Right ventricle myocardium superior (tissue), 1 donor: ENCODE measurements at regions not wholly inside any gene's neighbourhood (a gene's known extent, or its start where the extent isn't known, plus 50 kb on each side); places are given as distances from the start of the nearest gene placed in this dataset.

Experiments
- ATAC-seq: fragments of 200-7000 bp; cut with Tn5 transposase; one replicate; pipeline ENCODE4 v1.9.1; 2020; ENCODE audit warnings: mild to moderate bottlenecking; ENCODE audit not compliant: poor library complexity
- DNase-seq: peaks from one replicate; pipeline ENCODE4 v3.0.0-alpha.2; 2020
- intact Hi-C: fragments of 100-400 bp; cut with DNase I; formaldehyde crosslinking; loops from one replicate; pipeline ENCODE4 v1.11.2; 2022
- donor health status: DM: no; HTN: yes; CAD: no; lungs with severe emphysema.

DNA sequence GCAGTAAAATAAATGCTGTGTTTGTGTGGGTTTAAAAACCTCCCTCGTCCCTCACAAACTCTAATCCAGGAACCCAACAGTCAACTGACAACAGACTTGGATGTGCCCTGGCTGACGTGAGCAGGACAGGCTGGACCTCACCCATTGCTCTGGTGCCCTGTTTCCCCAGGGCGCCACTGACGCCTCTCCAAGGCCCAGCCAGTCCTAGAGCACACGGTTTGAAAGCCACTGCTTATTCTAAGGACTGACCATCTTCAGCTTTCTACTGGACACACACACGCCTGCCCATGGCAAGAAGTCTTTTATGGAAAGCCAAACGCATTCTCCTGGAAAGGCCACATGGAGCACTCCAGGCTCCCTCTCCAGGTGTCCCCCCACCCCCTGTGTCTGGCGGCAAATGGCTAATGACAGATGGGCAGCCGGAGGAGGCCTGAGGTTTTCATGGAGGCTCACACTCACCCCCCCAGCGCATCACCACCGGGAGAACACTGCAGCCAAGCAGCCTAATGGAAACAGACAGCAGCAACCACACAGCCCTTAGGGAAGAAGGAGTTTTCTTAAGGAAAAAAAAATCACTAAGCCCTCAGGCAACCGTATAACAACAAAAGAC, 319.2 kb downstream of the SOX9 start:
- intact Hi-C loops: no loop called here
- no peak for ATAC-seq
- no peak for DNase-seq

DNA sequence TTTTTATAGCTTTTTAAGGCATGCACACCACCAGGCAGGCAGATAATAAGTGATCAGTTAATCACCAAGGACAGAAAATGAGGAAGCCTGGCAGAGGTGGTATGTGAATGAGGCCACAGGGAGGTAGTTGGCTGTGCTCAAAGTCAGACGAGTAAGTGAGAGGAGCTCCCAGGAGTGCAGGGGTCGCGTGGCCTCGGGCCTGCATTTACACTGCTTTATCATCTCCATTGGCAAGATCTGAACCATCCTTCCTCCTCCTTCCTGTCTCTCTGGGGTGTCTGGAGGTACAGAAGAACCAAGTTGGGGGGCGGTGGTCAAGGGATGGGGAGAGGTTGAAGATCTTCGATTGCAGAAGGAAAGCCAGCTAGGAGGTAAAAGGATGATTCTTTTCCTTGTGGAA, 320.1 kb downstream of the SOX9 start:
- intact Hi-C loops: no loop called here
- ATAC-seq: no peak
- no peak for DNase-seq

DNA sequence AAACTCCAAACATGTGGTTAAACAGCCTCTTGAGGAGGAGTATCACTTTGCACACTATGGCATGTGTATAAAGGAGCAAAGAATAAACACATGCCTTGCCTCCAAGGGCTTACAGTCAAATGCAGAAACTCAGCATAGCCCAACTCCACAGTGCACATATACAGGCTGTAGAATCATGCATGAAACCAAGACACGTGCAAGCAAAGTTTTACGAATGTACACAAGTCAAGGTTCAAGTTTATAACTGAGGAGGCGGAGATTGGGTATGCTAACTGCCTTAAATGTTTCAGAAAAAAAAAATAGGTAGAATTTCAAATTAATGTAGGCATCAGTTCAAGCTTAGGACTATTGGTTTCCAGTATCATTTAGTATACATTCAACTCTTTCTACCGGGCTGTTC, 321.1 kb downstream of the SOX9 start:
- no peak for DNase-seq
- intact Hi-C loops: no loop called here
- no peak for ATAC-seq

DNA sequence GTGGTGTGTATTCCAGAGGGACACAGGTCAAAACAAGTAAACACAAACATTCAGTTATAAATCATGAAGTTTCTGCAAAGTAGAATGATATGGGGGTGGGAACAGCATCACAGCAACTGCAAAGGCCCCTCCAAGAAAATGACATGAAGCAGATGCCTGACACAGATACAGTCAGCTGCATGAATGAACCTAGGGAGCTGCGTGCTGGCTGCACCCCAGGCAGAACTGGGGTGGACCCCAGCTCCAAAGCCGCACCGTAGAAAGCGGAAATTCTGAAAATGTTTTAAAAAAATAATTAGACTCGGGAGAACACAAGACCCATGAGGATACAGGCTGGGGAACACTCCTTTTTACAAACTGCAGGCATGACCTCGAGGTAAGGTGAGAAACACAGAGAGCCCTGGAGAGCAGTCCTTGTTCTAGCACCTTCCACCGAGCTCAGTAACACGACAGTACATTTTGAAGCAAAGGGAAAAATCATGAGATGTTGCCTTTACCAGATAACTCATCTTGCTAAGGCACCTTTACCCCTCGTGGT, 323.8 kb downstream of the SOX9 start:
- intact Hi-C loops: no loop called here
- ATAC-seq (no peak), DNase-seq (no peak)

DNA sequence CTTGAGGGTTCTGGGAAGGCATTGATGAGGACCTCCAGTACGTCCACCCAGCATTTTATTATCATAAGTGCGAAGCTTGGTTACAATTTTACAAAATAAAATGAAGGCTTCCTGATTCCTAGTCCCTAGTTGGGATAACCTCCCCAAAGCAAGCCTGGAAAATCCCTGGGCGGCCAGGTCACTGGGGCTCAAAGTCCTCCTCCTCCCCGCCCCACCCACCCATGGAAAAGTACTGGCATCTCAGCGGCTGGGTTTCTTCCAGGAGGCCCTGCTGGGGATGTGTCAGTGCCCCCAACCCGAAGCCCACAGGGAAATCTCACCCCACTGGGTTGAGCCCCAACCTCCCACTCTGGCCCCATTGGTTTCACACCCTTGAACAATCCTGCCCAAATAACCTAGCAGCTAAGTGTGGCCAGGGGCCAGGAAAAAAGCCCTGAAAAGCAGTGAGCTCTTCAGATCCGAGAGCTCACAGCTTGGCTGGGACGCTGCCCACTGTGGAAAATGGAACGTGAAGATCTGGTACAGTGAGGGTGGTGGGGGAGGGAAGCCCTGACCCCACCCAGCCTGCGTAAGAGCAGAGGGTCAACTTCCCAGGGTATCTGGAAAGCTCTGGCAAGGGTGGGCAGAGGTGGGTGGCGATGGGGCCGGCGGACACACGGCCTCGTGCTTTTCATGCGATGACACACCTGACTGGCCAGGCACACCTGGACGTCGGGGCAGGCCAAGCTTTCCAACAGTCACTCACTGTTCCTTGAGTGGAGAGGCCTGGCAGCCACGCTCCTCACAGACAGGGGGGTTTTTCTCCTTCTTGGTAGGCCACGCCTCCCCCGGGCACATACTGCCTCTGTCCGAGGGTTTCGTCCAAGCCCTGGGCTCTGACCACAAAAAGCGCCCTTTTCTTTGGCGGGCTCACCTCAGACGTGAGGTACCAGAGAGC, 324.5 kb downstream of the SOX9 start:
- no peak for ATAC-seq
- no peak for DNase-seq
- intact Hi-C loops: no loop called here

DNA sequence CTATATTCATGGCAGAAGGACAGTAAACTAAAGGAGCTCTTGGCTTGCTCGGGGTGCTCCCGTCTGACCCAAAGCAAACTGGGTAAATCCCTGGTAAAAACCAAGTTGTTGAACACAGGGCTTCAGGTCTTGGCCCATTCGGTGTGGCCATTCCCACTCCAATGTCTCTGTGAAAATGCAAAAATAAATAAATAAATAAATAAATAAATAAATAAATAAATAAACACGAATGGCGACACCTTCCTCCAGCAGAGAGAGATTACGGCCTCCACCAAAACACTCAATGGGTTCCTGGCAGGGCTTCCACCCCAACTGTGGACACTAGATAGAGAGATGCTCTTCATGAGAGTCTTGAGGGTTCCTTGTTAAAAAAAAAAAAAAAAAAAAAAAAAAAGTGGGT, 325.3 kb downstream of the SOX9 start:
- ATAC-seq (no peak), DNase-seq (no peak)
- intact Hi-C loops: no loop called here

DNA sequence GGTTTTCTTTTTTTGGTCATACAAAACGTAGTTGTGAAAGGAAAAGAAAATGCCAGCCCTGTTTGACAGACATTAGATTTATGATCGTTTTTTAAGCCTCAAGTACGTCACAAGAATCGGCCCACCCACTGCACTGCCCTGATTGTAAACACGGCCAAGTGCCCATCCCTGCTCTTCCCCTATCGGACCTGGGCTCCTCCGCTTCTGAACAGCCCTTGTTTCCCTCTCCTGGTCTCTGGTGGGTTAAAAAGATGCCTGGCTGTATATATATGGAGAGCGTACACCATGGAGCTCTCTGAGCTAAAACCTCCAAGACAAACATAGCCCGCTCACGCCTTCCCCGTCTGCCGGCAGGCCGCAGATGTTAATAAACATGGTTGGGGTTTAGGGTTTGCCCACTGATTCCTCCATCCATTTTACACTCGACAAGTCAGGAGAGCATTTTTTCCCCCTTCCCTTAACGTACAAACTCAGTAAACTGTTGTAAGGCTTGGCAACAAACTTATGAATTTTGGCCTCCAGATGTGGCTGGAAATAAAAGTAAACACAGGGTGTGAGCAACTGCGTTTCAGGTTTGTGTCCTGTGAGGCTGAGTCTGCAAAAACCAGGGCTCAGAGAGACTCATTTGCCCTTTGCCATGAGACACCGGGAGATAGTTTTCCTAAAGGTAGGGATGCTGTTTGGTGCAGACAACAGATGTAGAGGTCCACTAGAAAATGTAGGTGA, 325.9 kb downstream of the SOX9 start:
- ATAC-seq: no peak
- no peak for DNase-seq
- intact Hi-C loops: no loop called here

DNA sequence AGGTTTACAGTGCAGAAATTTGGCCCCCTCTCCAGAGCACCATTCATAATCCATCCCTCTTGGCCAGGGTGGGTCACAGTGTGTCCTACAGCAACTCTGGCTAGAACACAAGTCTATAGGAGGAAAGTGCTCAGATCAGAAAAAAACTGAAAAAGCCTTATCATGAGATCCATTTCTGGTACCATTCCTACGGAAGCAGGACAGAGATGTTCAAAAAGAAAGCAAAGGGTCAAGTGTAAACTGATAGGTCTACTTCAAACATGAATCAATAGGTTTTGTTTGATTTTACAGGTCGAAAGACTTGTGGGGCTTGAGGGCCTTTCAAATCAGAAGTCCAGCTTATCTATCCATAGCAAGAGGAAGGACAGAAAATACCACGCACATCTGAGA, 326.4 kb downstream of the SOX9 start:
- intact Hi-C loops: no loop called here
- ATAC-seq (no peak), DNase-seq (no peak)

DNA sequence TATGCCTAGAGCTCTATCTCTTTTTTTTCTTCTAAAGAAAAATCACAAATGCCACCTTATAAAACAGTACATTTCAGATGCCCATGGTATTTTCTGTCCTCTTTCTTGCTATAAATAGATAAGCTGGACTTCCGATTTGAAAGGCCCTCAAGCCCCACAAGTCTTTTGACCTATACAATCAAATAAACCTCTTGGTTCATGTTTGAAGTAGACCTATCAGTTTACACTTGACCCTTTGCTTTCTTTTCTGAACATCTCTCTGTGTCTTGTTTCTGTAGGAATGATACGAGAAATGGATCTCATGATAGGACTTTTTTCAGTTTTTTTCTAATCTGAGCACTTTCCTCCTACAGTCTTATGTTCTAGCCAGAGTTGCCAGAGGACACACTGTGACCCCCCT, 327.2 kb downstream of the SOX9 start:
- intact Hi-C loops: no loop called here
- ATAC-seq: no peak

DNA sequence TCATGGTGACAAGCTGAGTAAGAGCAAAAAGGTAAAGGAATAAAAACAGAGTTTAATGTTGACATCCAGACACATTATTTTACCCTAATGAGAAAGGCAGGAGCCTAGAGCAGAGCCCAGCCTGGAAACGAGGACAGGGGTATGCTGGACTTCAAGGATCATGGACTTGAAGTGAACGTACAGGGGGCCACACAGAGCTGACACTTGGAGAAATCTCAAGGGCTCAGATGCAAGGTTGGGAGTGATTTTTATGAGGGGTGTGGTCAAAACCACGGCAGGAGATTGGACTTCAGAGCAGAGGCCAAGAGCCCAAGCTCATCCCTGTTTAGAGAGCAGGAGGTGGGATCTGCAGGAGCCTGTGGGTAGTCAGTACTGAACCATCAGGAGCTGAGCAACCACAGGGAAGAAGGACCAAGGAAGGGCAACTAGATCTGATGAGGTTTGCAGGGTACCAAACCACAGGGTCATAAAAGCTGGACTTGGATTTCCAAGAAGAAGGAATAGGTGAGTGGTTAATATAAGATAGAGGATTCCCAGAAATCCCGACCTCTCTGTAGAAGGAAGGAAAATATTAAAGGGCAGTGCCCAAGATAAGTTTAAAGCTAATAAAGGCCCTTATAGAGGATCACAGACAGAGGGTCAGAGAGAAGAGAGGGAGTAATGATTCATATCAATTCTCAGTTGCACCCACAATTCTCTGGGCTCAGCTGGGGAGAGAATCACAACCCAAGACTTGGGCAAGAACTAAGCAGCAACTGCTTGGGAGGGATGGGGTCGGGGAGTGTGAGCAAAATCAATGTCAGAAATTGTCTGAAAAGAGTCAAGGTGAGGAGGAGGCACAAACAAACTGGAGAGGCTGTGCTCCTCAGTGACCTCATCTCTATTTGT, 331.7 kb downstream of the SOX9 start:
- ATAC-seq (no peak), DNase-seq (no peak)
- intact Hi-C loops: no loop called here

More for the DNA sequence above, 327.2 kb downstream of the SOX9 start:
- no peak for DNase-seq

DNA sequence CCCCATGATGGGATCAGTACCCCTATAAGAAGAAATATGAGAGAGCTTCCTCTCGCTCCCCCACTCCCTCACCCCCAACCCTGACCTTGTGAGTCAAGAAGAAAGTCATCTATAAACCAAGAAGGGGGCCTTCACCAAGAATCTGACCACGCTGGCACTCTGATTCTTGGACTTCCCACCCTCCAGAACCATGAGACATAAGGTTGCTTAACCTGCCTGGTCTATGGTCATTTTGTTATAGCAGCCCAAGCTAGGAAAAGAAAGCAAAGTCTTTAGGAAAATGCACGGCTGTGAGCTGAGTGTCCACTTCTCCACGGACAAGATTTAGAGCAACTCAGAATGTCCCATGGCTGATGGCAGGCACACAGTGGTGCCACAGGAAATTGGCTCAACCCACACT, 333.5 kb downstream of the SOX9 start:
- intact Hi-C loops: no loop called here
- DNase-seq (no peak), ATAC-seq (no peak)

DNA sequence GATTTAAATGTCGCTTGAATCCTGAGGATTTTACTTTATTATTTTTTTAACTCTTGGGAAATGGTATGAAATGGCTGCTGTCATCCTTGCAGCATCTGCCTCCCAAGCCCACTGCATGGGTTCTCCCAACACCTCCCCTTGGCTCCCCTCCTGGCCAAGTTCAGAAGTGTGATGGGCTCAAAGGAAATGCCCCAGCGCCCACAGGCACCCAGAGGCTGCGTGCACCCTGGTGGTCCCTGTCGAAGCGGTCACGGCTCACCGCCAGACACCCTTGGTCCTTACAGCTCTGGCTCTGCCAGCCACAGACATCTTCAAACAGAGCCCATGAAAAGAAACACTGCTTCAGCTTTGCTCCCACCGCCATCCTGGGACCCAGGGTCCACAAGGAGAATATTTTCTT, 334.7 kb downstream of the SOX9 start:
- no peak for DNase-seq
- no peak for ATAC-seq
- intact Hi-C loops: no loop called here

DNA sequence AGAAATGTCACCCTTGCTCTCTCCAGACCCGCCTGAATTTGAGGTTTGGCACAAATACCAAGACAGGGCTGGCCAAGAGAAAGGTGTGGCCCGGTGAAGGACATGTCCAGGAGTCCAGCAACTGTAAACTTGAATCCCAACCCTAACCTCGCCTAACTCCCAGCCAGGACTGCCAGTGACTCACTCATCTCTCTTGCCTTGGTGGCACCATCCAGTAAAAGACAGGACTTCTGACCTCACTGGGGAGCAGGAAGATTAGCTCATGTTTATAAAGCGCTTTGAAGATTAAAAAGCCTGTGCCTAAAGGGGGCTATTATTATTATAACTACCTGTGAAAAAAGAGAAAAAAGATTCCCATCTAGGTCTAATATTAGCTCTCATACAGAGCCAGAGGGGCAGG, 335.3 kb downstream of the SOX9 start:
- DNase-seq (no peak), ATAC-seq (no peak)
- intact Hi-C loops: no loop called here

DNA sequence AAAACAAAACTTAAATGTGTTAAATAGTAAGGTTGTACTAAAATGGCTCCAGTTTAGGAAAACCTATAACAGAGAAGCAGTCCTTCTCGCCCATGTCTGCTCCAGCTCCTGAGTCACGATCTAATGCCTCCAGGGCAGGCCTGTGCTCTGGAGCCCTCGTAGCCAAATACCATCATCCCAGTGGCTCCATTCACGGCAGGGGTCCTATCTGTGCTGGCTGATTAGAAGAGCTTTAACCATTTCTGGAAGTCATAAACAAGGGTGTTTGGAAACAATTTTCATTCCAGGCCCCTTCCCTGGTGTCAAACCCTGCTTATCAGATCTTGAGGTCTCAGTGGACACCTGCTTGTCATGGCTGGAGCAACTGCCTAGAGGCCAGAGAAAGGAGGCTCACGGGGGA, 336.9 kb downstream of the SOX9 start:
- DNase-seq: no peak
- intact Hi-C loops: no loop called here
- no peak for ATAC-seq

DNA sequence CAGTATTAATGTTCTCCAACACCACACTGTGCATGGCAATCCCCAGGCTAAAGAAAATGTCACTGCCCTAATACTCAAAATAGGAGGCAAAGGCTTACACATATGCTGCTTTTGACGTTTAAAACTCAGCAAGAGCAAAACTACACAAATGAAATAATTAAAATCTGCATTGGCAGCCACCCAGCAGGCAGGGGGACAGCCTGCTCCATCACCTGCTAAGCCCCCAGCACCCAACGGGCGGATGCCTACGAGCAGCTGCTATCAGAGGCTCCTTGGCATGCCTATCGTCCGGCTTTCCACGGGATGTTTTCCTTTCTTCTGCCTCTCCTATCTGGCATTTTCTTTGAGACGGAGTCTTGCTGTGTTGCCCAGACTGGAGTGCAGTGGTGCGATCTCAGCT, 337.5 kb downstream of the SOX9 start:
- DNase-seq: no peak
- no peak for ATAC-seq
- intact Hi-C loops: no loop called here

DNA sequence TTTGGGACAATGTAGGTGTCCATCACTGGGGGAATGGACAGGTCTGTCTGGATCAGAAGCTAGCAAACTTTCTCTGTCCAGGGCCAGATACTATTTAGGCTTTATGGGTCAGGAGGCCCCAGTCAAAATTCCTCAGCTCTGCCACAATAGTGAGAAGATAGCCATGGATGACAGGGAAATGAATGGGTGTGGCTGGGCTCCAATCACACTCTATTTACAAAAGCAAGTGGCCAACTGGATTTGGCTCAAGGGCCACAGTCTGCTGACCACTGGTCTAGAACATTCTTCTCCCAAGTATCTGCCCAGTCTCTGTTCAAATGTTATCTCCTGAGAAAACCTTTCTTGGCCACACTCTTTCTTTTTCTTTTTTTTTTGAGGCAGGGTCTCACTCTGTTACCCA, 339.9 kb downstream of the SOX9 start:
- ATAC-seq (no peak), DNase-seq (no peak)
- intact Hi-C loops: no loop called here

DNA sequence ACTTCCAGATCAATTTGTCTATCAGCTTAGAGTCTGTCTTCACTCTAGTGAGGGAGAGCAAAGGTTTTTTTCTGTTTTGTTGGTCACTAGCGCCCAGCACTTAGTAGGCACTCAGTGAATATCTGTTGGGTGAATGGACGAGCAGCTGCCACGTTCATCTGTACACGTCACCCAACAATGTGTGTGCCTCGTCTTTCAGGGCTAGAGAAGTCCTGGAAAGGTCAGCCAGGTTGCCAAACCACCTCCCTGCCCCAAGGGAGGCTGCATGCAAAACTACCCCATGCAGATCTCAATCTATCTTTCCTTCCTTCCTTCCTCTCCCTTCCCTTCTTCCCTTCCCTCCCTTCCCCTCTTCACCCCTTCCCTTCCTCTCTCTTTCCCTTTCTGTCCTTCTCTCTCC, 340.9 kb downstream of the SOX9 start:
- ATAC-seq (no peak), DNase-seq (no peak)
- intact Hi-C loops: no loop called here

DNA sequence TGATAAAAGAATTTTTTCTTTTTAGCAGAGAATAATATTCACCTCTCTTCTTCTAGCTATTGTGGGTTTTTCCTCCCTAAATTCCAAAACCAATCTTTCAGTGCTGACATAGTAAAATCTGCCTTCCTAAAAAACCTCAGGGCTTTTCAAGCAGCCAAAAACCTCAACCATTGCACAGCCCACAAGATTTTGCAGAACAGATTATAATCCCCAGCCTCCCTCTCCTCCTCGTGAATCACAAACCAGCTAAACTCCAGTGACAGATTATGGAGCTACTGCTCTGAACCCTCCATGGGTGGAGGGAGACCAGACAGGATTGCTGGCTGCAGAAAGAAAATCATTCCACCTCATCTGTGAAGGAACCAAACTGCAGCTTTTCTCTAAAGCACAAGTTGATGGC, 341.6 kb downstream of the SOX9 start:
- DNase-seq (no peak), ATAC-seq (no peak)
- intact Hi-C loops: no loop called here

DNA sequence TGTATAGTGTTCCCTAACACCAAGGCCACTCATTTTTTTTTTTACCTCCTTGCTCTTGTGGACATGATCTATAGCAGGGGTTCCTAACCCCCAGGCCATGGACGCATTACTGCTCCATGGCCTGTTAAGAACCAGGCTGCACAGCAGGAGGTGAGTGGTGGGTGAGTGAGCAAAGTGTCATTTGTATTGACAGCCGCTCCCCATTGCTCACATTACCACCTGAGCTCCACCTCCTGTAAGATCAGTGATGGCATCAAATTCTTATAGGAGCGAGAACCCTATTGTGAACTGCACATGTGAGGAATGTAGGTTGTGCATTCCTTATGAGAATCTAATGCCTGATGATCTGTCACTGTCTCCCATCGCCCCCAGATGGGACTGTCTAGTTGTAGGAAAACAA, 342.0 kb downstream of the SOX9 start:
- DNase-seq (no peak), ATAC-seq (no peak)
- intact Hi-C loops: no loop called here
